Activated T-cell treated with anti-CD3 and anti-CD28 coated beads, Interleukin-2, amount 50 U/mL, for 4 hours (primary cell): ENCODE measurements at regions not wholly inside any gene's neighbourhood (a gene's known extent, or its start where the extent isn't known, plus 50 kb on each side); places are given as distances from the start of the nearest gene placed in this dataset.
"Not testable (repeated sequence)": the region's sequence is repeated elsewhere in the genome, so short reads cannot be mapped to it uniquely, and the experiment has no call there.

Experiments
- ATAC-seq, 2 donors: fragments of 200-7000 bp; cut with Tn5 transposase; one replicate each; pipeline ENCODE4 v1.10.0; 2021
- DNase-seq: peaks from one replicate; pipeline ENCODE4 v3.0.0-alpha.2; 2020
- H3K27me3 Mint-ChIP-seq: one replicate; pipeline ENCODE4 v1.8.0; 2021; ENCODE audit warnings: low read depth, mixed read lengths
- H3K36me3 Mint-ChIP-seq: one replicate; pipeline ENCODE4 v1.8.0; 2022; ENCODE audit warnings: mixed read lengths; ENCODE audit not compliant: insufficient read depth
- H3K4me1 Mint-ChIP-seq: one replicate; pipeline ENCODE4 v1.8.0; 2021; ENCODE audit warnings: low read depth, mixed read lengths
- H3K4me3 Mint-ChIP-seq: one replicate; pipeline ENCODE4 v1.8.0; 2021; ENCODE audit warnings: mild to moderate bottlenecking, moderate library complexity, mixed read lengths
- H3K9me3 Mint-ChIP-seq: one replicate; pipeline ENCODE4 v1.8.0; 2021; ENCODE audit warnings: mixed read lengths

- H3K4me3 Mint-ChIP-seq = no peak overlapping the region
- no peak for ATAC-seq
- DNase-seq = no peak
- peaks cover 10% of the 10 kb centered on the region for H3K9me3 Mint-ChIP-seq
- no peaks in the 10 kb centered on the region for H3K27me3 Mint-ChIP-seq
- no peaks in the 10 kb centered on the region for H3K36me3 Mint-ChIP-seq
- no peaks in the 10 kb centered on the region for H3K4me1 Mint-ChIP-seq
Observed at GRCh38 chr6:122238861-122239260, 160.6 kb upstream of the HSF2 start.

GRCh38 chr6:122246906-122247658, 152.4 kb upstream of the HSF2 start:
- ATAC-seq = no peak
- Mint-ChIP-seq H3K36me3 (no peaks in the 10 kb centered on the region), H3K4me1 (no peaks in the 10 kb centered on the region), H3K4me3 (no peak overlapping the region), H3K9me3 (peaks cover 23% of the 10 kb centered on the region), H3K27me3 (no peaks in the 10 kb centered on the region)
- DNase-seq = no peak

GRCh38 chr6:122248001-122248669, 151.3 kb upstream of the HSF2 start:
- no peaks in the 10 kb centered on the region for H3K27me3 Mint-ChIP-seq
- no peaks in the 10 kb centered on the region for H3K4me1 Mint-ChIP-seq
- H3K36me3 Mint-ChIP-seq = no peaks in the 10 kb centered on the region
- ATAC-seq (no peak), DNase-seq (no peak)
- H3K9me3 Mint-ChIP-seq = peaks cover 20% of the 10 kb centered on the region
- no peak overlapping the region for H3K4me3 Mint-ChIP-seq

DNA sequence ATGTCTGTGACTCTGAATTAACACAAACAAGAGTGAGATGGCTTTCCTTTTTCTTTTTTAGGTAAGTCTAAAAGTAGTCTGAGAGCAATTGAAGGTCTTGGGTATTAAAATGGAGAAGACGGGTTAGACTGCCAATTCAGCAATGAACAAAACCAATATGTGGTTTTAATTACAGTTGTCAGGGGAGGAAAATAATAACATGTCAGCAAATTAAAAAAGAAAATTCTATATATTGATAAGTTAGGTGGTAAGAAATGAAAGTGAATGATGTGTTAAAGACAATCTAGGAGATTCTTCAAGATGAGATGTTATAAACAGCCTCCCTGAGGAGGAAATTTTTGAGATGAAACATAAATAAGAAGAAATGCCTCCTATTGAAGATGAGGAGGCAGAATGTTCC, 150.6 kb upstream of the HSF2 start:
- no peak overlapping the region for H3K4me3 Mint-ChIP-seq
- DNase-seq (no peak), ATAC-seq (no peak)
- no peaks in the 10 kb centered on the region for H3K27me3 Mint-ChIP-seq
- no peaks in the 10 kb centered on the region for H3K4me1 Mint-ChIP-seq
- H3K36me3 Mint-ChIP-seq = no peaks in the 10 kb centered on the region
- H3K9me3 Mint-ChIP-seq = peaks cover 13% of the 10 kb centered on the region

DNA sequence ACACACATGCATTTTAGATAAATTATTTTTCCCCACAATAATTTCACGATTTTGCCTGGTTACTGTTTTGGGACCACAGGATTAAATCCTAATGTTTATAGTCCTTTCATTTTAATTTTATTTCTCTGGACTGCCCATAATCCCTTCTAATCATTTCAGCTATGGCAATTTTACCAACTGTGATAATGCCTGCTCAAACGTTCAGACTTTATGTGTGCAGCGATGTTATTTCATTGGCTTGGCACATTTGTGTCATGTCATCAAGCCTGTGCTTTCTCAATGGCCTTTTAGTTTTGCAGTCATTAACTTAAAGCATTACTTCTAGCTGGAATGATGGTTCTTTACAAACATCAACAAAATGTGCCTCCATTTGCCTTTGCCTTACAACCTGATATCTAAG, 140.6 kb upstream of the HSF2 start:
- ATAC-seq = no peak

DNA sequence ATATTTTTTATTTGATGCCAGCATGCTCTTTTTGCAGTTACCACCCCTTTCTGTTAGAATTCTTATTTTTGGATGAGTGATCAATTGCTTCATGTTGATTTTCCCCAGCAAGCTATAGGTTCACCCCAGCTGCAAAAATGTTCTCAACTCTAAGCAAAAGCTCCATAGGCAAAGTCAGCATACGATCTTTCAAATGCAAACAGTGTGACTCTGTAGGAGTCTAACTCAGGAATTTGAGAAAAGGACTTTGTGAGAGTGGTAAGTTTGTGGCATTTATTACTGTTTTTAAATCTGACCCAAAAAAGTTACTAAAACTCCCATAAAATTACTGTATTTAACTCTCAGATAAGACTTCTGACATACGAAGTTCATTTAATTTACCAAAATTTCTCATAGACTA, 134.9 kb upstream of the HSF2 start:
- H3K4me1 Mint-ChIP-seq = no peaks in the 10 kb centered on the region
- H3K4me3 Mint-ChIP-seq = no peak overlapping the region
- H3K9me3 Mint-ChIP-seq = peaks cover 8% of the 10 kb centered on the region
- no peak for DNase-seq
- no peaks in the 10 kb centered on the region for H3K27me3 Mint-ChIP-seq
- no peak for ATAC-seq
- no peaks in the 10 kb centered on the region for H3K36me3 Mint-ChIP-seq

More for the DNA sequence above, 140.6 kb upstream of the HSF2 start:
- Mint-ChIP-seq H3K4me1 (no peaks in the 10 kb centered on the region), H3K36me3 (no peaks in the 10 kb centered on the region), H3K27me3 (no peaks in the 10 kb centered on the region), H3K4me3 (no peak overlapping the region), H3K9me3 (no peaks in the 10 kb centered on the region)
- DNase-seq = no peak

- DNase-seq = no peak
- ATAC-seq = no peak
- no peak overlapping the region for H3K4me3 Mint-ChIP-seq
- H3K9me3 Mint-ChIP-seq = peaks cover 8% of the 10 kb centered on the region
- no peaks in the 10 kb centered on the region for H3K4me1 Mint-ChIP-seq
- H3K27me3 Mint-ChIP-seq = no peaks in the 10 kb centered on the region
- no peaks in the 10 kb centered on the region for H3K36me3 Mint-ChIP-seq
Observed at GRCh38 chr6:122265755-122266154, 133.7 kb upstream of the HSF2 start.

GRCh38 chr6:122268394-122268793, 131.1 kb upstream of the HSF2 start:
- peaks cover 8% of the 10 kb centered on the region for H3K9me3 Mint-ChIP-seq
- no peaks in the 10 kb centered on the region for H3K4me1 Mint-ChIP-seq
- H3K36me3 Mint-ChIP-seq = no peaks in the 10 kb centered on the region
- no peak overlapping the region for H3K4me3 Mint-ChIP-seq
- no peak for DNase-seq
- ATAC-seq = no peak
- no peaks in the 10 kb centered on the region for H3K27me3 Mint-ChIP-seq

DNA sequence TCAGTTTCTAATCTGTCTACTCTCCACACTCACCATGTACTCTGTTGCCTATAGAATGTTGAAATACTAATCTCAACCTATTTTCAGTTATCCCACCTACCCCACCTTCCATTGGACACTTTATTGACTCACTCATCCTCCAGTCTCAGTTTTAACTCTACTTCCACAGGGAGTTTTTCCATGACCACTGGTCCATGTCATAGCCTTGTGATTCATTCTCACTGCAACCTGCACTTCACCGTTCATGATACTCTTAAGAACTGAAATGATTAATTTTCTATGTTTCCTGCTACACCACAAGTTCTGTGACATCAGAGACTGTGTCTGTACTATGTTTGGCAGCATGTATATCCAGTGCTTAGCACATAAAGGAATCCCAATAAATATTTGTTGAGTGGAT, 122.8 kb upstream of the HSF2 start:
- no peak overlapping the region for H3K4me3 Mint-ChIP-seq
- H3K9me3 Mint-ChIP-seq = no peaks in the 10 kb centered on the region
- H3K4me1 Mint-ChIP-seq = no peaks in the 10 kb centered on the region
- H3K36me3 Mint-ChIP-seq = no peaks in the 10 kb centered on the region
- no peaks in the 10 kb centered on the region for H3K27me3 Mint-ChIP-seq
- ATAC-seq = no peak
- DNase-seq = no peak

DNA sequence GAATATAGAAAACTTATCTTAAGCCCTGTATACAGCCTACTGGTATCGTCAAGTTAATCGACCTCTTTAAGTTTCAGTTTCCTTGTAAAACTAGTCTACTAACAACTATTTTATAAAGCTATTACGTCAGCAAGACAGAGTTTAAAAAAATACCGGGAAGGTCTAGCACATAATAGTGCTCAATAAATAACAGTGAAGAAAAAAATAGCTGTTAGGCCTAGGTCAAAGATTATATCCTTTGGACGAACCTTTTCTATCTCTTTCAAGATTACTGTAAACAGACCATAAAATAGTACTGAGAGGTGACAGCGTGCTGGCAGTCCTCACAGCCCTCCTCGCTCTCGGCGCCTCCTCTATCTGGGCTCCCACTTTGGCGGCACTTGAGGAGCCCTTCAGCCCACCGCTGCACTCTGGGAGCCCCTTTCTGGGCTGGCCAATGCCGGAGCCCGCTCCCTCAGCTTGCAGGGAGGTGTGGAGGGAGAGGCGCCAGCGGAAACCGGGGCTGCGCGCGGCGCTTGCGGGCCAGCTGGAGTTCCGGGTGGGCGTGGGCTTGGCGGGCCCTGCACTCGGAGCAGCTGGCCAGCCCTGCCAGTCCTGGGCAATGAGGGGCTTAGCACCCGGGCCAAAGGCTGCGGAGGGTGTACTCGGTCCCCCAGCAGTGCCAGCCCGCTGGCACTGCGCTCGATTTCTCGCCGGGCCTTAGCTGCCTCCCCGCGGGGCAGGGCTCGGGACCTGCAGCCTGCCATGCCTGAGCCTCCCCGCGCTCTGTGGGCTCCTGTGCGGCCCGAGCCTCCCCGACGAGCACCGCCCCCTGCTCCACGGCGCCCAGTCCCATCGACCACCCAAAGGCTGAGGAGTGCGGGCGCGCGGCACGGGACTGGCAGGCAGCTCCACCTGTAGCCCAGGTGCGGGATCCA, 119.1 kb upstream of the HSF2 start:
- H3K4me3 Mint-ChIP-seq, ATAC-seq, DNase-seq, H3K9me3 Mint-ChIP-seq, H3K4me1 Mint-ChIP-seq, H3K36me3 Mint-ChIP-seq, H3K27me3 Mint-ChIP-seq: not testable (repeated sequence)

DNA sequence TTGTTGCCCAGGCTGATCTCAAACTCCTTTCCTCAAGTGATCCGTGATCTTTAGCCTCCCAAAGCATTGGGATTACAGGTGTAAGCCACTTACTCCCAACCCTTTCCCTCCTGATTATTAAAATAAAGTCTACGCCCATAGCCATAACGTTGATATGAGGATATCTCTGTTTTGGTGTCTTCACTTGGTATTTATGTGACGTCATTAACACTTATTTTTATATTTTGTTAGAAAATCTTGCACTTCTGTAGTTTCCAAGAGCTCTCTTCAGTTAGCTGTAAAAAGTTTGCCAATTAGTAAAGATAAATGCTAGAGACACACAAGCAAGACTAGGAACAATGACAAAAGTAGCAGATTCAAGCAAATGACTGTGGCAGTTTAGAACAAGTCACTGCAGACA, 115.6 kb upstream of the HSF2 start:
- no peaks in the 10 kb centered on the region for H3K4me1 Mint-ChIP-seq
- ATAC-seq (no peak), DNase-seq (no peak)
- H3K4me3 Mint-ChIP-seq = no peak overlapping the region
- H3K27me3 Mint-ChIP-seq = no peaks in the 10 kb centered on the region
- no peaks in the 10 kb centered on the region for H3K36me3 Mint-ChIP-seq
- no peaks in the 10 kb centered on the region for H3K9me3 Mint-ChIP-seq

GRCh38 chr6:122284848-122285247, 114.6 kb upstream of the HSF2 start:
- no peak overlapping the region for H3K4me3 Mint-ChIP-seq
- no peaks in the 10 kb centered on the region for H3K36me3 Mint-ChIP-seq

GRCh38 chr6:122285292-122285913, 114.0 kb upstream of the HSF2 start:
- Mint-ChIP-seq H3K4me3 (no peak overlapping the region), H3K9me3 (no peaks in the 10 kb centered on the region), H3K27me3 (no peaks in the 10 kb centered on the region), H3K36me3 (no peaks in the 10 kb centered on the region), H3K4me1 (no peaks in the 10 kb centered on the region)
- ATAC-seq (no peak), DNase-seq (no peak)

More at GRCh38 chr6:122284848-122285247, 114.6 kb upstream of the HSF2 start:
- Mint-ChIP-seq H3K27me3 (no peaks in the 10 kb centered on the region), H3K4me1 (no peaks in the 10 kb centered on the region), H3K9me3 (no peaks in the 10 kb centered on the region)
- no peak for ATAC-seq
- DNase-seq = no peak

- Mint-ChIP-seq H3K36me3 (no peaks in the 10 kb centered on the region), H3K9me3 (no peaks in the 10 kb centered on the region), H3K4me3 (no peak overlapping the region), H3K4me1 (no peaks in the 10 kb centered on the region), H3K27me3 (no peaks in the 10 kb centered on the region)
- ATAC-seq (no peak), DNase-seq (no peak)
Observed at GRCh38 chr6:122286512-122286911, 112.9 kb upstream of the HSF2 start.
